GM18907 (cell line): ENCODE measurements at regions not wholly inside any gene's neighbourhood (a gene's known extent, or its start where the extent isn't known, plus 50 kb on each side); places are given as distances from the start of the nearest gene placed in this dataset.

ENCODE experiments used
- ATAC-seq: cut with Tn5 transposase; IDR thresholded peaks from one replicate; pipeline ENCODE4 v1.9.1; 2021; ENCODE audit warnings: mild to moderate bottlenecking, moderate library complexity; ENCODE audit not compliant: unreplicated experiment

DNA sequence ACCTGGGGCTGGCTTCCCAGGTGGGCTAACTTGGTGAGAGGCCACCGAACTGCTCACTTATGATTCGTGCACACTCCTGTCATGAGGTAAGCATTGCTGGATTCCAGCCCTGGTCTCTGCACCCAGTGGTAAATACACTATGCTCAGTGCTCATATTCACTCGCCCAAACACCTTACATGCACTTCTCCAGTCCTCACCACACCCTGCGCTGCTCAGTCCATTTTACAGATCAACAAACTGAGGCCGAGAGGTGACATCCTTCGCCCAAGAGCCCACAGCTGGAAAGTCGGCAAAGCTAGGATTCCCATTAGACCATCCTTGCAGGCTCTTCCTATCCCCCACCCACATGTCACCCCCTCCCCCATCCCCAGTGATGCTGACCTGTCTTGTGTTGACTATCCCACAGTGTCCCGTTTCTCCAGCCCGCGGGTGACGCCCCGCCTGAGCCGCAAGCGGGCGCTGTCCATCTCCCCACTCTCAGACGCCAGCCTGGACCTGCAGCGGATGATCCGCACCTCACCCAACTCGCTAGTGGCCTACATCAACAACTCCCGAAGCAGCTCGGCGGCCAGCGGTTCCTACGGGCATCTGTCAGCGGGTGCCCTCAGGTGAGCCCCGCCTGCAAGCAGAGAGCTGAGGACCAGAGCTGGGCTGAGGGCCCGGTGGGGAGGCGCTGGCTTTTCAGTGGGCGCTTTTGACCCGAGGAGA is 232.8 kb downstream of the GLI2 start:
- ATAC-seq: no peak

DNA sequence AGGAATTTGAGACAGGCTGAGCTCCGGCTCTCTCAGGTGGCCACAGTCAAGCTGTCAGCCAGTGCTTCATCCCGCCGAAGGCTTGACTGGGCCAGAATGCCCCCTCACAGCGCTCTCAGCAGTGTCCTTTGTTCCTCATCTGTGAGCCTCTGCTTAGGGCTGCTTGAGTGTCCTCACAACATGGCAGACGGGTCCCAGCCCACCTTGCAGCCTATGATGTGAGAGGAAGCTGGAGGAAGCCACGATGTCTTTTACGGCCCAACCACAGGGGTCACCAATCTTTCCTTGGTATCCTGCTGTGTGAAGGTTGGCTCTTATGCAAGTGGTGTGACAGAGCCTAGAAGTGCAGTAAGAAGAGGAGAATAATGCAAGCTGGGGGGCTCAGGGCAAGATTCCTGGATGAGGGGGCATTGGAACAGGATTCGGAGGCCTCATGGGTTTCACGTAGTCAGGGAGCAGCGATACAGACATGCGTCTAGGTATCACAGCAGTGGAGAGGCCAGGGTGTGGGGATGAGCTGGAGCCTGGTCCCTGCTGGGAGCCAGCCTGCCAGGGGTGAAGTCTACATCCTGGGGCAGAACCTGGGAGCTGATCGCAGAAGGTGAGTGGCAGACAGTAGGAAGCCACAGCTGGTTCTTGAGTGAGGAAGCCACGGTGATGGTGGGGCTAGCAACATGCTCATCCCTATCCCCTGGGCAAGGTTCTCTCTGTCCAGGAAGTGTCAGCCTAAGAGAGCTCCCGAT is 234.1 kb downstream of the GLI2 start:
- ATAC-seq: no peak

DNA sequence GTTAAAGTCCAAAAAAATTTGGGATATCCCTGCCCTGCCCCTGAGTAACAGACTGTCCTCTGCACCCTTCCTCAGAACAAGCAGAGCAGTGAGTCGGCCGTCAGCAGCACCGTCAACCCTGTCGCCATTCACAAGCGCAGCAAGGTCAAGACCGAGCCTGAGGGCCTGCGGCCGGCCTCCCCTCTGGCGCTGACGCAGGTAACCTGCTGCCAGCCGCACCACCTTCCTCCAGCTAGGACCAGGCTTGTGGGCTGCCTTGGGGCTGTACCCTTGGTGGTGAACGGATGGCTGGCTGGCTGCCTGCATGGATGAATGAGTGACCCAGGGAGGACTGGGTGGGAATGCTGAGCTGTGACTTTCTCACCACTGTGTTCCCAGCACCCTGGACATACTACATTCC is 236.2 kb downstream of the GLI2 start:
- ATAC-seq: no peak

DNA sequence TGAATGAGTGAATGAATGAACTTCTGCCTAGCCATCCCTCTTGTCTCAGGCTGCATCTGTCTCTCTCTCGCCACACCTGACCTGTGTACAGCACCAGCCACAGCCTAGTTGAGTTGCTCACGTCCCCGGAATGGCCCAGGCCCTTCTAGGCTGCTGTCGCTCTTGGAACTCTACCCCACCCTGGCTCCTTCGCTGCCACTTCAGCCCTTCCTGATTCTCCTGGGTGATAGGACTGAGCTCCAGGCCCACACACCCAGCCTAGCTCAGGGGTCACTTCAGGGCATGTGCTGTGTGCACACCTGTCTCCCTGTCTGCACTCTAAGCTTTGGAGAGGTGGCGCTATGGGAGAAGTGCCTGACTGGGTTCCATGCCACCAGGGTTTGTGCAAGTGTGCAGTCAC is 236.6 kb downstream of the GLI2 start:
- no peak for ATAC-seq

DNA sequence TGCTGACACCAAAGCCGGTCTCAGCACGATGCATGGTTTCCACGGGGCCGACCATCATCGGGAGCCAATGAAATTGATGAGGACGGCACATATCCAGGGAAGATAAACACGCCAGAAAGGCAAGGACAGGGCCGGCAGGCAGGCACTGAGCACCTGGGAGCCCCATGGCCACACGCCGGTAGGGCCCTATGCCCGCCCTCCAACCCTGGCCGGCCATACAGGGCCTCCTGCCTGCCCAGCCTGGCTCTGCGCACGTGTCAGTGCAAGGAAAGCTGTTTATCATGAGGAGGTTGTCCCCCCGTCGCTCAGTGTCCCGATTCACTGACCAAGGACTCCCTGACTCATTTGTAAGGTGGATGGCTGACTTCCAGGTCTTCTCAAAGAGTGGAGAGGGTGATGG is 237.5 kb downstream of the GLI2 start:
- ATAC-seq: no peak

DNA sequence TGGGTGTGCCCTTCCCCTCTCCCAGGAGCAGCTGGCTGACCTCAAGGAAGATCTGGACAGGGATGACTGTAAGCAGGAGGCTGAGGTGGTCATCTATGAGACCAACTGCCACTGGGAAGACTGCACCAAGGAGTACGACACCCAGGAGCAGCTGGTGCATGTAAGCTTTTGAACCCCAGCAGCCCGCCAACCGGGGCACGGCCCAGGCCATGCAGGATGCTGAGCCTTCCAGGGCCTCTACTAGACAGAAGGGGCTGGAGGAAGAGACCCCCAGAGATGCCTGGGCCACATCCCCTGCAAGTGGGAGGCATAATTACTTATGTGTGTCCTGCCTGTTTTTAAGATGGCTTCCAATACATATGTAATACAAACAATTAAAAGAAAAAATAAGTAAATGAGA is 239.3 kb downstream of the GLI2 start:
- no peak for ATAC-seq

DNA sequence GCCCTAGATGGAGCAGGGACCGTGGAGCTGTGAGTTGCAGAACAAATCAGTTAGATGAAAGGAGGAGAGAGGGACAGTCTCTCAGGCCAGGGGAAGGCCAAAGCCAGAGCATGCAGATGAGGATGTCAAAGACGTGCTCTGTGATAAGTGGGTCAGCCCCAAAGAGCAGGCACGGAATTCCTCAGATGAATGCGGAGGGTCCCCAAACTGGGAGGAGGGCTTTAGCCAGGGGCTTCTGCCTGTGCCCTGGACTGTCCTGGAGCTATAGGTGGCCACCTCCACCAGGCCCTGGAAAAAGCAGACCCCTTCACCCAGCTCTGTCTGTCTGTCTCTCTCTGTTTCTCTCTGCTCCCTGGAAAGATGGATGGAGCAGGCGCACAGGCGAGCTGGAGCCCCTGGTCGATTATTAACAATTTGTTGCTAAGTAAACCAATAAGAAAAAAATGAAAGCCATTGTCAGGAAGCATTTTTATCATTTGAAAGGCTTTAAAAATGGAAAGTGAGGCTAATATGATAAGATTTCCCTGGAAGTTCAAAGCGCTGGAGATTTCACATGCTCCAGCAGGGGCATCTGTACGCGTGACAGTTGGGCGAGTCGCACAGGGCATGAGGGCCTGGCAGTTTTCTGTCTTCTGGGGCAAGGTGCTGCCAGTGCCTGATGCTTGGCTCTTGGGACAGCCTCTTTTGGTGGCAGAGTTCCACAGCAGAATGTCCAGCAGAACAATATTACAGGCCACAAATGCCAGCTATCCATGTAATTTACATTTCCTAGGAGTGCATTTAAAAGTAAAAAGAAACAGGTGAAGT is 241.0 kb downstream of the GLI2 start:
- no peak for ATAC-seq

DNA sequence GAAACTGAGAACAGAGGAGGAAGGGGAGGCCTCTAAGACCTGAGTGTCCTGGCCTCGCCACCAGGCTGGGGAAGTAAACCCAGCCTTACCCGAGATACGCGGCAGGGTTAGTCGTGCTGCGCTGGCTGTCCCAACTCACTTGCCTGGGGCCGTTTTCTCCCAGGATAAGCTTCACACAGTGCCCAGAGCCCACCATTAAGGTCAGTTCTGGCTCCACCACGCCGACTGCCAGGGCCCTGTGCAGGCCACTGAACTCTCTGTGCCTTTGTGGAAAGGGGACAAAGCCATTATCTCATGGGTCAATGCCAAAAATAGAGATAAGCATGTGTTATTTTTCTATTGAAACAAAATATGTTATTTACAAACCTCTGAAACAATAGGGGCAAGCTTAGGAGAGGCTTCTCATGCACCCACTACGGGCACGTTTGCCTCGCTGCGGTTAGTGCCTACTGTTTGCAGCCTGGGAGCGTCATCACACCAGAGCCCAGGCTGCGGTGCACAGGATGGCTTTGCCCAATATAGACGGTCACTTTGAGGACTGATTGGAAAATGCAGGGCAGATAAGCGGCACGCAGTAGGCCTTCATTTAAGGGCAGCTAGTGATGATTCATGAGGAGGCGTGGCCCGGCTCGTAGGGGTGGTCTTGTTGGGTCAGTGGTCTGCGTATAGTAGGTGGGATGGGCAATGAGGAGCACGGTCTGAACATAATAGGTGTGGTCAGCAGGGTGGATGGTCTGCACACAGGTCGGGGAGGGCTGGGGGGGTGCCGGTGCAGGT is 242.1 kb downstream of the GLI2 start:
- ATAC-seq: no peak

DNA sequence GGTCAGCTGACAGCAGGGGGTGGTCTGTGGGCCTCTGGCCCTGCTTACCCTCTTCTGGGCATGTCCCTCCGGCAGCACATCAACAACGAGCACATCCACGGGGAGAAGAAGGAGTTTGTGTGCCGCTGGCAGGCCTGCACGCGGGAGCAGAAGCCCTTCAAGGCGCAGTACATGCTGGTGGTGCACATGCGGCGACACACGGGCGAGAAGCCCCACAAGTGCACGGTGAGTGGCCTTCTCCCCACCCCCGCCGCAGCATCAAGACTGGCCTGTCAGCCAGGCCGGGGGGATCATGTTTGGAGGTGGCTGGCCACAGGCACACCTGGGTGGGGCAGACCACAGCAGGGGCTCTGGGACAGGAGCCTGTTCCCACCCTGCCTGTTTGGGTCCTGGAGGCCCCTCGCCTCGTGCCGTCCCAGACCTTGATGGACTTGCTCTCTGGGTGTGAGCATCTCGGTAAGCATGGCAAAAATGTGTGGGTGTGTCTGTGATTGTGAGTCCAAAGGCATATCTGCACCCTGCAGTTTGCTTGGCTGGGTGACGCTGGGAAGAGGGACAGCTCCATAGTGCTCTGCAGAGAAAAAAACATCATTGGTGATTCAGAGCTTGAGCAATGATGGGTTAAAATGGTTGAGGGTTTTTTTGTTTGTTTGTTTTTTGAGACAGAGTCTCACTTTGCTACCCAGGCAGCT is 242.8 kb downstream of the GLI2 start:
- ATAC-seq: no peak

DNA sequence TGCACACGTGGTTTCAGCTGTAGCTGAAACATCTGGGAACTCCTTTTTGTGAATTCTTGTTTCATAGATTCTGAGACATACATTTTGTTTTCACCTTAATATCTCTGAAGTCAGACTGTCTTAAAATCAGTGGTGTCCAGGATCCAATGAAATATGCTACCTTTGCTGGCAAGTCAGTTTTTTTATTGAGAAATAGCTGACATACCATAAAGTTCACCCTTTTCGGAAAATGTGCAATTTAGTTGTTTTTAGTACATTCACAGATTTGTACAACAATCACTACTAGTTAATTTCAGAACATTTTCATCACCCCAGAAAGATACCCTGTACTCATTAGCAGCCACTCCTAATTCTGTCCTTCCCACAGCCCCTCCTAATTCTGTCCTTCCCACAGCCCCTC is 243.7 kb downstream of the GLI2 start:
- no peak for ATAC-seq

DNA sequence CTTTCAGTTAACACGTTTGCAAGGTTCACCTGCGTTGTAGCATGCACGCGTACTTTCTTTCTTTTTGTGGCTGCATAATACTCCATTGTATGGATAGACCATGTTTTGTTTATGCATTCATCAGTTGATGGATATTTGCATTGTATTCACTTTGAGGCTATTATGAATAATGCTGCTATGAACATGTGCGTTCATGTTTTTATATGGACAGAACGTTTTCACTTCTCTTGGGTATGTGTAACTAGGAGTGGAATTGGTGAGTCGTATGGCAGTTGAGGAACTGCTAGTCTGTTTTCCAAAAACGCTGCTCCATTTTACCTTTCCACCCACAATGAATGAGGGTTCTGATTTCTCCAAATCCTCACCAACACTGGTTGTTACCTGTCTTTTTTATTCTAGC is 244.3 kb downstream of the GLI2 start:
- no peak for ATAC-seq

DNA sequence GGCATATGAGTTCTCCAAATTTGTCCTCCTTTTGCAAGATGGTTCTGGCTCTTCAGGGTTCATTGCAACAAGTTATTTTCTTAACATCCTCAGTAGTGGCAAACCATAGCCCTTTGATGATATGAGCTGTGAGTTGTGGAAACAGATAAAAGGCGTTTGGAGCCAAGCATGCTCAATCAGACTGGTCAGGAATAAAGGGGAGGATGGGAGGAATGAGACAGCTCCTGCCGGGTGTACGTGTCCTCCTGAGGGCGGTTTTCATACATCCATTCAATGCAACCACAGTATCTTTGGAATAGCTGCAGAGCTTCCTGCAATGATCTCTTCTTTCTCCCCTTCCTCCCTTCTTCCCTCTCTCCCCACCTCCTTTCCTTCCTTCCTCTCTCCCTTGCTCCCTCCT is 245.8 kb downstream of the GLI2 start:
- ATAC-seq: no peak

DNA sequence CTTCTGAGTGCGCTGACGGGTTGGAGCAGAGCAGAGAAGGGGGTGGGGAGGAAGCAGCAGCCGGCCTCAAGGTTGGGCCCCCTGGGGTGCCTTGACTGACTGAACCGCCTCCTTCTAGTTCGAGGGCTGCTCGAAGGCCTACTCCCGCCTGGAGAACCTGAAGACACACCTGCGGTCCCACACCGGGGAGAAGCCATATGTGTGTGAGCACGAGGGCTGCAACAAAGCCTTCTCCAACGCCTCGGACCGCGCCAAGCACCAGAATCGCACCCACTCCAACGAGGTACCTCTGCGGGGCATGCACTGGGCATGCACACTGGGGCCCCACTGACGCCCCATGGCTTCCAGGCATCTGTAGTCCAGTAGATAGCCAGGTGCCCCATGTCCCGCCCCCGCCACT is 246.9 kb downstream of the GLI2 start:
- ATAC-seq: no peak

DNA sequence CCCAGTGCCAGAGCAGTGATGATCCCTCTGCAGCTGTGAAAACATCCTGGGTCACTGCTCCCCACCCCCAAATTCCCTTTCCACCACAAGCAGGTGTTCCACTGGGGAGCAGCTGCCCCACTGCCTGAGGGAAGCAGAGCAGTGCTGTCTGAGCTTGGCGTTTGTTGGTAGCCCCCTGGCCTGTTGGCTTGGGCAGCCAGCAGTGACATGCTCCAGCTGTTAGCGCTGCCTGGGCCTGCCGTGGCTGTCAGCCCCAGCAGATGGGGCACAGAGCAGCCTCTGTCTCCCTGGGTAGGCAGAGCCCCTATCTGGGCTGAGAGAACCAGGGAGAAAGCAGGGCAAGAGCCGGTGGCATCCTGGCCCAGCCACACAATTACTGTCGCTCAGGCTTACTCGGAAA is 247.7 kb downstream of the GLI2 start:
- ATAC-seq: no peak

DNA sequence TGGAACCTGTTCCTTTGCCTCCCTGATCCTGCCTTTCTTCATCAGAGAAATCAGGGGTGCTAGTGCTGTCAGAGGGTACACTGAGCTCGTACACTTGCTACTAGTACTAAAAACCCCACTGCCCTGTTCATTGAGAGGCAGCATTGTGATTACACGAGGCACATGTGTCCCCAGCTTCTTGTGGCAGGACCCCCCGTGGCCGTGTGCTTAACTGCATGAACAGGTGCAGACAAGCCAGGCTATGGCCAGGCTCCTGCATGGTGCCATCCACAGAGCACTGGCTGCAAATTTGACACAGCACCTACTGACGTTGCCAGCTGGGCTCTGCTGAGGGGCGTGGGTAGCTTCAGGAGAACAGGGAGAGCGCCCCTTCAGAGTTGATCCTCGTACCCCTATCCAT is 248.4 kb downstream of the GLI2 start:
- ATAC-seq: no peak

DNA sequence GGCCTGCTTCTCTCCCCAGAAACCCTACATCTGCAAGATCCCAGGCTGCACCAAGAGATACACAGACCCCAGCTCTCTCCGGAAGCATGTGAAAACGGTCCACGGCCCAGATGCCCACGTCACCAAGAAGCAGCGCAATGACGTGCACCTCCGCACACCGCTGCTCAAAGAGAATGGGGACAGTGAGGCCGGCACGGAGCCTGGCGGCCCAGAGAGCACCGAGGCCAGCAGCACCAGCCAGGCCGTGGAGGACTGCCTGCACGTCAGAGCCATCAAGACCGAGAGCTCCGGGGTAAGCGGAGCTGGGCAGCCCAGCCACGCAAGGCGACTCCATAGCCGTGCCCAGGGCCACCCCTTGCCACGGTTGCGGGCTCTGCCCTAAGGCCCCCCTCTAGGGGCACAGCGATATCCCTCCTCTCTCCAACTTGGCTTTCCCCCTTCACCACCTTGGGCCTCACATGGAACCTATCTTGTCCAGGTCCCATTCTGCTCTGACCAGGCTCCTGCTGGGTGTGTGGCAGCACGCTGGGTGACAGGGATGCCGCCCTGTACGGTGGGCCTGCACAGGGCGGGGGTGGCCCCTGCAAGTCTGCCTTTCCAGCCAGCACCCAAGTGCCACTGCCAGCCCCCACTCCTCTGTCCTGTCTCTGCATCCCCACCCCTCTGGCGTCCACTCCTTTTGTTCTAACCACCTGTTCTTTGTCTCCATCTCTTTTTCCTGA is 248.9 kb downstream of the GLI2 start:
- no peak for ATAC-seq

DNA sequence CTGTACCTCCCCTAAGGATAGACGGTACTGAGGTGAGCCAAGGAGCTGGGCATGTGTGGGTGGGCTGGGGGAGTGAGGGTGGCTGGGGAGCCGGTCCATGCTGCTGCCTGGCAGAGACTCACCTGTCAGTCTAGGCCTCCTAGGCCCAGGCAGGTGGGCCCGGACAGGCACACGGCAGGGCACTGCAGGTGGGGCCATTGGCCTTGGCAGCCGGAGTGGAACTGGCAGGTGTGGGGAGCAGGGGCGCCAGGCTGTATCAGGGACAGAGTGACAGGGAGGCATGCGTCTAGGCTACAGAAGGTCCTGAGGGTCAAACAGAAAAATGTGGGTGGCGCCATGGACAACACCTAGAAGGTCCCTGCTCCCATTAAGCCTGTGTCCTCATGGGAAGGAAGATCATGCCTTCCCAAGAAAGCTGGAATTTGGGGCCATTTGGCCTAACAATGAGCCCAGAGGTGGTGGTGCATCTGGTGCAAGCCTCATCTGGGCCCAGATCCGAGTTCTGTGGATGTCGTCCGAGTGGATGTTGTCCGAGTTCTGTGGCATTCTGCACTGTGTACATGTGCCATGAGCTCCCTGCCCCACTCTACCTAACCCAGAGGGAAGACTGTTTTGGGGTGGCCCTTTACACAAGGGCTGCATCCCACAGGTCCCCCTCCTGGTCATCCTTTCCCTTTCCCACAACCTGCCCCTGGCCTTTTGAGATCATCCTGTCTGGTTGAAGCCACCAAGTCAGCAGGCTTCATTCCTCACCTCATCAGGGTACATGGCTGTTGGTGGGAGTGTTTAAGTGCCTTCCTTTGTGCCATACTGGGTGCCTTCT is 249.7 kb downstream of the GLI2 start:
- ATAC-seq: no peak

DNA sequence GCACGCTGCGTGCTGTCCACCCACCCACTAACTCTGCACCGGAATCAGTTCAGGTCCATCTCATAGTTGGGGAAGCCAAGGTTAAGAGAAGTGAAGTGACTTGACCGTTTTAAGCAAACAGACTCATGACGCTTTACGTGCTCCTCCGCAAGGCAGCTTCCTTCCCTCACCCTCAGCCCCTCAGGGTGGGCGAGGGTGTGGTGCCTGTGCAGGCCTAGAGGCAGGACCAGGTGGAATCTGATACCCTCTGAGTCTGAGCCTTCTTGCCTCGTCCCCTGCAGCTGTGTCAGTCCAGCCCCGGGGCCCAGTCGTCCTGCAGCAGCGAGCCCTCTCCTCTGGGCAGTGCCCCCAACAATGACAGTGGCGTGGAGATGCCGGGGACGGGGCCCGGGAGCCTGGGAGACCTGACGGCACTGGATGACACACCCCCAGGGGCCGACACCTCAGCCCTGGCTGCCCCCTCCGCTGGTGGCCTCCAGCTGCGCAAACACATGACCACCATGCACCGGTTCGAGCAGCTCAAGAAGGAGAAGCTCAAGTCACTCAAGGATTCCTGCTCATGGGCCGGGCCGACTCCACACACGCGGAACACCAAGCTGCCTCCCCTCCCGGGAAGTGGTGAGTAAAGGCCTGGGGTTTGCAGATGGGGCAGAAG is 250.5 kb downstream of the GLI2 start:
- no peak for ATAC-seq
